HepG2 (cell line): ENCODE measurements at regions not wholly inside any gene's neighbourhood (a gene's known extent, or its start where the extent isn't known, plus 50 kb on each side); places are given as distances from the start of the nearest gene placed in this dataset.

Experiments used
- ATAC-seq: fragments of 200-7000 bp; cut with Tn5 transposase; 3 replicates; pipeline ENCODE4 v1.9.1; 2020; ENCODE audit warnings: mild to moderate bottlenecking, moderate library complexity
- BruUV-seq: library from RNA; stranded (reverse); fragments of 400-500 nt; replicated peaks from 2 replicates; lab custom pipeline; 2021; lab: Mats Ljungman, UMichigan
- CTCF ChIA-PET: fragments of 300-600 bp; formaldehyde crosslinking; extraction: SDS; loops from one replicate; lab custom pipeline; 2021; ENCODE audit warnings: low total read pairs, inconsistent platforms, low intra/inter-chr PET ratio; lab: Yijun Ruan, JAX
- POLR2A ChIA-PET: fragments of 350-600 bp; sonication (Branson Sonifier 250); formaldehyde crosslinking; loops from one replicate; lab custom pipeline; 2020; ENCODE audit warnings: antibody characterized with exemption, inconsistent platforms; lab: Yijun Ruan, JAX
- DNase-seq: peaks from one replicate; pipeline ENCODE4 v3.0.0-alpha.2; 2015; ENCODE audit warnings: low spot score
- FAIRE-seq: peaks from 3 replicates; lab custom pipeline; 2011; peaks lifted over from hg19 to GRCh38; lab: Jason Lieb, UNC
- H2AFZ ChIP-seq: one replicate; pipeline ENCODE4 v1.6.1; 2011; ENCODE audit warnings: low read length, inconsistent platforms
- H3K27ac ChIP-seq: fragments of 300-600 bp; 3 replicates; pipeline ENCODE4 v1.8.0; 2011; ENCODE audit warnings: mixed run types, mild to moderate bottlenecking, mixed read lengths, low read length, inconsistent platforms; ENCODE audit not compliant: insufficient read depth; ENCODE audit errors: extremely low read length
- H3K27me3 ChIP-seq, 2 experiments: fragments of 200-600 bp in 1 of 2; 2 replicates in 1 of 2; 3 replicates in 1 of 2; pipeline versions ENCODE4 v1.6.0 to v1.8.0; 2011; ENCODE audit warnings: low read length in 2 of 2, mild to moderate bottlenecking in 2 of 2, moderate library complexity in 2 of 2, inconsistent platforms in 1 of 2; ENCODE audit not compliant: insufficient read depth in 2 of 2, control insufficient read depth in 1 of 2
- H3K36me3 ChIP-seq, 2 experiments: fragments of 200-600 bp in 1 of 2; replicated peaks in 1 of 2; 2 replicates in 1 of 2; 3 replicates in 1 of 2; pipeline versions ENCODE4 v1.5.1 to v1.8.0; 2011; ENCODE audit warnings: low read length in 2 of 2, inconsistent platforms in 1 of 2; ENCODE audit not compliant: insufficient read depth in 2 of 2, control insufficient read depth in 1 of 2
- H3K4me1 ChIP-seq: 2 replicates; pipeline ENCODE4 v1.5.1; 2012; ENCODE audit warnings: low read length, inconsistent platforms; ENCODE audit not compliant: insufficient read depth
- H3K4me2 ChIP-seq: 2 replicates; pipeline ENCODE4 v1.6.0; 2011; ENCODE audit warnings: low read depth, low read length, inconsistent platforms
- H3K4me3 ChIP-seq, 3 experiments: fragments of 200-600 bp in 1 of 3; sonication (generic), shearing (Covaris generic) in 1 of 3; replicated peaks in 1 of 3; 2 replicates each; pipeline ENCODE4 v1.5.1; 2011 to 2016; ENCODE audit warnings: low read length in 3 of 3, inconsistent platforms in 2 of 3, low read depth in 2 of 3, mild to moderate bottlenecking in 2 of 3, control low read depth in 1 of 3, mixed read lengths in 1 of 3; ENCODE audit not compliant: insufficient read depth in 1 of 3
- H3K79me2 ChIP-seq: one replicate; pipeline ENCODE4 v1.6.1; 2011; ENCODE audit warnings: low read length, inconsistent platforms; ENCODE audit not compliant: insufficient read depth
- H3K9ac ChIP-seq: 2 replicates; pipeline ENCODE4 v1.6.0; 2011; ENCODE audit warnings: mild to moderate bottlenecking, low read depth, low read length, inconsistent platforms; ENCODE audit not compliant: insufficient read depth
- H3K9me3 ChIP-seq: 2 replicates; pipeline ENCODE4 v1.5.1; 2012; ENCODE audit warnings: mild to moderate bottlenecking, low read length
- H4K20me1 ChIP-seq: 2 replicates; pipeline ENCODE4 v1.6.0; 2011; ENCODE audit warnings: inconsistent platforms, mild to moderate bottlenecking, low read length, moderate library complexity; ENCODE audit not compliant: insufficient read depth
- FOXK1 ChIP-seq: sonication (generic); formaldehyde crosslinking; IDR thresholded peaks from 2 replicates; pipeline ENCODE4 v1.4.0; 2020; ENCODE audit warnings: low read depth, missing genetic modification reagents, borderline replicate concordance
- HCFC1 ChIP-seq: fragments of 150-350 bp; IDR thresholded peaks from 2 replicates; pipeline ENCODE4 v1.6.1; 2014; ENCODE audit warnings: low read depth, low read length
- HNRNPL ChIP-seq: fragments of 200-400 bp; formaldehyde crosslinking; IDR thresholded peaks from 2 replicates; pipeline ENCODE4 v1.6.1; 2017; ENCODE audit warnings: mild to moderate bottlenecking, low read depth, low read length
- NAIF1 ChIP-seq: sonication (generic); formaldehyde crosslinking; IDR thresholded peaks from 2 replicates; pipeline ENCODE4 v1.5.0; 2020; ENCODE audit warnings: mild to moderate bottlenecking, missing genetic modification reagents, borderline replicate concordance
- NFE2L1 ChIP-seq: sonication (generic); formaldehyde crosslinking; IDR thresholded peaks from 2 replicates; pipeline ENCODE4 v1.4.0; 2020; ENCODE audit warnings: missing genetic modification reagents, mild to moderate bottlenecking, borderline replicate concordance
- SALL2 ChIP-seq: sonication (generic); formaldehyde crosslinking; IDR thresholded peaks from 2 replicates; pipeline ENCODE4 v1.8.1; 2023; ENCODE audit warnings: mild to moderate bottlenecking, missing genetic modification reagents, inconsistent platforms
- ZIK1 ChIP-seq: sonication (generic); formaldehyde crosslinking; IDR thresholded peaks from 2 replicates; pipeline ENCODE4 v1.5.0; 2020; ENCODE audit warnings: mild to moderate bottlenecking, low read depth, missing genetic modification reagents, borderline replicate concordance
- ZNF235 ChIP-seq: sonication (generic); formaldehyde crosslinking; IDR thresholded peaks from 2 replicates; pipeline ENCODE4 v1.8.1; 2023; ENCODE audit warnings: mild to moderate bottlenecking, missing genetic modification reagents, borderline replicate concordance
- ZNF556 ChIP-seq: sonication (generic); formaldehyde crosslinking; IDR thresholded peaks from 2 replicates; pipeline ENCODE4 v1.4.0; 2020; ENCODE audit warnings: mild to moderate bottlenecking, missing genetic modification reagents, borderline replicate concordance
- ZNF576 ChIP-seq: sonication (generic); formaldehyde crosslinking; IDR thresholded peaks from 2 replicates; pipeline ENCODE4 v1.4.0; 2020; ENCODE audit warnings: mild to moderate bottlenecking, missing genetic modification reagents
- ZNF660 ChIP-seq: sonication (generic); formaldehyde crosslinking; IDR thresholded peaks from 2 replicates; pipeline ENCODE4 v1.5.1; 2020; ENCODE audit warnings: mild to moderate bottlenecking, low read depth, missing genetic modification reagents, borderline replicate concordance
- ZNF709 ChIP-seq: sonication (generic); formaldehyde crosslinking; IDR thresholded peaks from 2 replicates; pipeline ENCODE4 v1.5.0; 2020; ENCODE audit warnings: mild to moderate bottlenecking, missing genetic modification reagents
- ZSCAN30 ChIP-seq: sonication (generic); formaldehyde crosslinking; IDR thresholded peaks from 2 replicates; pipeline ENCODE4 v1.5.0; 2020; ENCODE audit warnings: mild to moderate bottlenecking, missing genetic modification reagents
- ZSCAN5A ChIP-seq: sonication (generic); formaldehyde crosslinking; IDR thresholded peaks from 2 replicates; pipeline ENCODE4 v1.8.0; 2022; ENCODE audit warnings: mild to moderate bottlenecking, missing genetic modification reagents, borderline replicate concordance
- WGBS: methylation state at CpG from one replicate; pipeline ENCODE4 v1.1.6; 2017; ENCODE audit warnings: low lambda C conversion rate; 5-methylcytosine and 5-hydroxymethylcytosine counted together
- in situ Hi-C: cut with HindIII; loops from 2 replicates; pipeline ENCODE4 v1.10.0; 2017; ENCODE audit warnings: low pct_unique_long_range_greater_than_20kb; ENCODE audit not compliant: extremely low pct_ligation_motif_present
- intact Hi-C: fragments of 100-400 bp; cut with micrococcal nuclease; formaldehyde crosslinking; loops from one replicate; pipeline ENCODE4 v1.10.0; 2022; ENCODE audit not compliant: unreplicated experiment
- TF ChIP-seq, protein P1 (sequence below): sonication (generic); formaldehyde crosslinking; IDR thresholded peaks from 2 replicates; pipeline ENCODE4 v1.8.0; 2022; ENCODE audit warnings: mild to moderate bottlenecking, missing genetic modification reagents
- TF ChIP-seq, protein P2 (sequence below): sonication (generic); formaldehyde crosslinking; IDR thresholded peaks from 2 replicates; pipeline ENCODE4 v1.9.0; 2022; ENCODE audit warnings: low read depth, missing genetic modification reagents
- TF ChIP-seq, protein P3 (sequence below): sonication (generic); formaldehyde crosslinking; IDR thresholded peaks from 2 replicates; pipeline ENCODE4 v1.4.0; 2020; ENCODE audit warnings: missing genetic modification reagents

GRCh38 chr2:85945586-85945985 is 56.8 kb upstream of the ST3GAL5 start (continued):
- no peak for TF ChIP-seq FOXK1 (CRISPR knock-in tag)
- TF ChIP-seq NFE2L1: no peak
- no peak for TF ChIP-seq ZNF556 (CRISPR knock-in tag)
- no peak for TF ChIP-seq SALL2 (CRISPR knock-in tag)

GRCh38 chr2:85945172-85945571 is 56.4 kb upstream of the ST3GAL5 start:
- Histone ChIP-seq H3K79me2 (no peaks in the 10 kb centered on the region), H3K4me1 (peaks cover 12% of the 10 kb centered on the region), H3K27me3 (no peaks in the 10 kb centered on the region), H3K9ac (no peak overlapping the region), H2AFZ (no peak overlapping the region), H3K9me3 (peaks cover 21% of the 10 kb centered on the region), H3K27ac (no peak overlapping the region)
- no peak for FAIRE-seq
- DNase-seq: no peak
- in situ Hi-C loops: no loop called here
- POLR2A ChIA-PET: no interaction called here
- TF ChIP-seq, protein P1, sequence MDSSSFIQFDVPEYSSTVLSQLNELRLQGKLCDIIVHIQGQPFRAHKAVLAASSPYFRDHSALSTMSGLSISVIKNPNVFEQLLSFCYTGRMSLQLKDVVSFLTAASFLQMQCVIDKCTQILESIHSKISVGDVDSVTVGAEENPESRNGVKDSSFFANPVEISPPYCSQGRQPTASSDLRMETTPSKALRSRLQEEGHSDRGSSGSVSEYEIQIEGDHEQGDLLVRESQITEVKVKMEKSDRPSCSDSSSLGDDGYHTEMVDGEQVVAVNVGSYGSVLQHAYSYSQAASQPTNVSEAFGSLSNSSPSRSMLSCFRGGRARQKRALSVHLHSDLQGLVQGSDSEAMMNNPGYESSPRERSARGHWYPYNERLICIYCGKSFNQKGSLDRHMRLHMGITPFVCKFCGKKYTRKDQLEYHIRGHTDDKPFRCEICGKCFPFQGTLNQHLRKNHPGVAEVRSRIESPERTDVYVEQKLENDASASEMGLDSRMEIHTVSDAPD (CRISPR knock-in tag): no peak
- TF ChIP-seq, protein P2, sequence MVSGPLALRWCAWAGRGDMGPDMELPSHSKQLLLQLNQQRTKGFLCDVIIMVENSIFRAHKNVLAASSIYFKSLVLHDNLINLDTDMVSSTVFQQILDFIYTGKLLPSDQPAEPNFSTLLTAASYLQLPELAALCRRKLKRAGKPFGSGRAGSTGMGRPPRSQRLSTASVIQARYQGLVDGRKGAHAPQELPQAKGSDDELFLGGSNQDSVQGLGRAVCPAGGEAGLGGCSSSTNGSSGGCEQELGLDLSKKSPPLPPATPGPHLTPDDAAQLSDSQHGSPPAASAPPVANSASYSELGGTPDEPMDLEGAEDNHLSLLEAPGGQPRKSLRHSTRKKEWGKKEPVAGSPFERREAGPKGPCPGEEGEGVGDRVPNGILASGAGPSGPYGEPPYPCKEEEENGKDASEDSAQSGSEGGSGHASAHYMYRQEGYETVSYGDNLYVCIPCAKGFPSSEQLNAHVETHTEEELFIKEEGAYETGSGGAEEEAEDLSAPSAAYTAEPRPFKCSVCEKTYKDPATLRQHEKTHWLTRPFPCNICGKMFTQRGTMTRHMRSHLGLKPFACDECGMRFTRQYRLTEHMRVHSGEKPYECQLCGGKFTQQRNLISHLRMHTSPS (CRISPR knock-in tag): no peak
- no peak for TF ChIP-seq ZSCAN5A (CRISPR knock-in tag)
- no peak for TF ChIP-seq ZNF660 (CRISPR knock-in tag)
- no peak for TF ChIP-seq ZNF235 (CRISPR knock-in tag)
- TF ChIP-seq HNRNPL: no peak
- TF ChIP-seq ZNF709 (CRISPR knock-in tag): no peak
- no peak for TF ChIP-seq NAIF1 (CRISPR knock-in tag)
- TF ChIP-seq ZNF576: no peak
- TF ChIP-seq HCFC1: no peak
- no peak for TF ChIP-seq ZIK1
- no peak for TF ChIP-seq ZSCAN30 (CRISPR knock-in tag)
- TF ChIP-seq, protein P3, sequence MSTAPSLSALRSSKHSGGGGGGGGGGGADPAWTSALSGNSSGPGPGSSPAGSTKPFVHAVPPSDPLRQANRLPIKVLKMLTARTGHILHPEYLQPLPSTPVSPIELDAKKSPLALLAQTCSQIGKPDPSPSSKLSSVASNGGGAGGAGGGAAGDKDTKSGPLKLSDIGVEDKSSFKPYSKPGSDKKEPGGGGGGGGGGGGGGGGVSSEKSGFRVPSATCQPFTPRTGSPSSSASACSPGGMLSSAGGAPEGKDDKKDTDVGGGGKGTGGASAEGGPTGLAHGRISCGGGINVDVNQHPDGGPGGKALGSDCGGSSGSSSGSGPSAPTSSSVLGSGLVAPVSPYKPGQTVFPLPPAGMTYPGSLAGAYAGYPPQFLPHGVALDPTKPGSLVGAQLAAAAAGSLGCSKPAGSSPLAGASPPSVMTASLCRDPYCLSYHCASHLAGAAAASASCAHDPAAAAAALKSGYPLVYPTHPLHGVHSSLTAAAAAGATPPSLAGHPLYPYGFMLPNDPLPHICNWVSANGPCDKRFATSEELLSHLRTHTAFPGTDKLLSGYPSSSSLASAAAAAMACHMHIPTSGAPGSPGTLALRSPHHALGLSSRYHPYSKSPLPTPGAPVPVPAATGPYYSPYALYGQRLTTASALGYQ: no peak
- TF ChIP-seq, all 625 proteins: peak for 0
- H3K4me3 ChIP-seq: no peak overlapping the region
- no peaks in the 10 kb centered on the region for H3K36me3 ChIP-seq
- 44% methylated on average over 3 of the region's 3 CpGs for WGBS
- BruUV-seq: no TSS peak
- no peak for ATAC-seq
- intact Hi-C loops: no loop called here
- no peak overlapping the region for H3K4me2 ChIP-seq
- CTCF ChIA-PET: no interaction called here
- no peaks in the 10 kb centered on the region for H4K20me1 ChIP-seq
